ENCODE measurements at regions not wholly inside any gene's neighbourhood (a gene's known extent, or its start where the extent isn't known, plus 50 kb on each side); places are given as distances from the start of the nearest gene placed in this dataset.

DNA sequence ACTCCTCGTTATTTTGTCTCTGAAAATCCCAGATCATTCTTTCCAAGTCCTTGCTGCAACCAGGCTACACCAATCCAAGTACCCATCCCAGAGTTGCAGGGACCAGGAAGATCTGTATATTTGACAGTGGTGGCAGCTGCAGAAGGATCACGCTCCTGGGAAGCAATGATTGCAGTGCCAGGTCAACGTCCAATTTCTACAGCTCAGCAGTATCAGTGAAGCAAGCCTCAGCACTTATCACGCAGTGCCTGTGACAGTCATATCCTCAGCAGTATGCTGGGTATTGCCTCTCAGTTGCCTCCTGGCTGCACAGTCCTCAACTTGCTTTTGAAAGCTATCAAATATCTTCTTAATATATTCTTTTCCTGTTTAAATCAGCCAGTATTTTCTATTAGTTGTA lies 66.7 kb downstream of the BARHL2 start:
- H3K4me1 Mint-ChIP-seq (ENCODE audit: insufficient read depth, unreplicated experiment): no peaks in the 10 kb centered on the region
- no peak overlapping the region for H3K4me3 Mint-ChIP-seq (ENCODE audit: unreplicated experiment)
- intact Hi-C loops (cut with micrococcal nuclease): no loop called here
- H3K36me3 Mint-ChIP-seq (ENCODE audit: insufficient read depth, unreplicated experiment): no peaks in the 10 kb centered on the region
- H3K27me3 Mint-ChIP-seq (ENCODE audit: insufficient read depth, unreplicated experiment): peaks cover 41% of the 10 kb centered on the region
- no peak overlapping the region for H3K27ac Mint-ChIP-seq (ENCODE audit: low read depth, unreplicated experiment)
- TF ChIP-seq, protein P1, sequence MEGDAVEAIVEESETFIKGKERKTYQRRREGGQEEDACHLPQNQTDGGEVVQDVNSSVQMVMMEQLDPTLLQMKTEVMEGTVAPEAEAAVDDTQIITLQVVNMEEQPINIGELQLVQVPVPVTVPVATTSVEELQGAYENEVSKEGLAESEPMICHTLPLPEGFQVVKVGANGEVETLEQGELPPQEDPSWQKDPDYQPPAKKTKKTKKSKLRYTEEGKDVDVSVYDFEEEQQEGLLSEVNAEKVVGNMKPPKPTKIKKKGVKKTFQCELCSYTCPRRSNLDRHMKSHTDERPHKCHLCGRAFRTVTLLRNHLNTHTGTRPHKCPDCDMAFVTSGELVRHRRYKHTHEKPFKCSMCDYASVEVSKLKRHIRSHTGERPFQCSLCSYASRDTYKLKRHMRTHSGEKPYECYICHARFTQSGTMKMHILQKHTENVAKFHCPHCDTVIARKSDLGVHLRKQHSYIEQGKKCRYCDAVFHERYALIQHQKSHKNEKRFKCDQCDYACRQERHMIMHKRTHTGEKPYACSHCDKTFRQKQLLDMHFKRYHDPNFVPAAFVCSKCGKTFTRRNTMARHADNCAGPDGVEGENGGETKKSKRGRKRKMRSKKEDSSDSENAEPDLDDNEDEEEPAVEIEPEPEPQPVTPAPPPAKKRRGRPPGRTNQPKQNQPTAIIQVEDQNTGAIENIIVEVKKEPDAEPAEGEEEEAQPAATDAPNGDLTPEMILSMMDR (IDR thresholded peaks at IDR 0.05; ENCODE audit: unreplicated experiment): no peak
- no peak for DNase-seq (ENCODE audit: unreplicated experiment)
- POLR2A ChIA-PET: no interaction called here
- no TSS peak for BruUV-seq (replicated peaks)
- CTCF ChIA-PET: interaction anchor here (0.5 to 0.8 kb wide), 3 partner anchors 36 to 83 kb away, joined by 3 to 4 read pairs (median 3); no protein-coding TSS in a partner anchor
- no peaks in the 10 kb centered on the region for H3K9me3 Mint-ChIP-seq (ENCODE audit: unreplicated experiment)

GRCh38 chr1:90640325-90640724 lies 76.8 kb downstream of the BARHL2 start:
- TF ChIP-seq, protein P1 (IDR thresholded peaks at IDR 0.05; ENCODE audit: unreplicated experiment): no peak
- intact Hi-C loops (cut with micrococcal nuclease): no loop called here
- no peaks in the 10 kb centered on the region for H3K36me3 Mint-ChIP-seq (ENCODE audit: insufficient read depth, unreplicated experiment)
- ChIA-PET CTCF (interaction anchor here (0.6 kb wide), 1 partner anchor 274 kb away, joined by 3 read pairs; no protein-coding TSS in a partner anchor), POLR2A (interaction anchor here (0.7 to 1.0 kb wide), 2 partner anchors 11 to 14 kb away, joined by 3 read pairs; no protein-coding TSS in a partner anchor)
- no peaks in the 10 kb centered on the region for H3K9me3 Mint-ChIP-seq (ENCODE audit: unreplicated experiment)
- peaks cover 47% of the 10 kb centered on the region for H3K27me3 Mint-ChIP-seq (ENCODE audit: insufficient read depth, unreplicated experiment)
- no peak for DNase-seq (ENCODE audit: unreplicated experiment)
- H3K4me3 Mint-ChIP-seq (ENCODE audit: unreplicated experiment): no peak overlapping the region
- no peak overlapping the region for H3K27ac Mint-ChIP-seq (ENCODE audit: low read depth, unreplicated experiment)
- no peaks in the 10 kb centered on the region for H3K4me1 Mint-ChIP-seq (ENCODE audit: insufficient read depth, unreplicated experiment)
- BruUV-seq (replicated peaks): no TSS peak

DNA sequence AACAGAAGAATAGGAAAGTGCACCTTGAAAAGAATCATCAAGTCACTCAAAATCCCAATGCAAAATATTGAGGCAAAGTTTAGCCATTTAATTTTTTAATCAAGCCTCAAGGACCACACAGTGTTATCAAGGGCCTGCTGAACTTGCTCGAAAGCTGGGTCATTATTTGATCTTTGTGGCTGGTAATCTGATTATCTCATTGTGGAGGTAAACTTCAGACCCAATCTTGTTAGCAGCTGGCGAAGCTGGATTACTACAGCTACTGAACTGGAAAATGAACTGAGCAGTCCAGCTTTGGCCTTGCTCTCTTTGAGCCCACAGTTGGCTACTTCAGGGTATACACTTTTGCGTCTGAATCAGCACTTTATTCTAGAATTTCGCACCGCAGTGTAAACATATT lies 94.4 kb downstream of the BARHL2 start:
- no peaks in the 10 kb centered on the region for H3K9me3 Mint-ChIP-seq (ENCODE audit: unreplicated experiment)
- H3K36me3 Mint-ChIP-seq (ENCODE audit: insufficient read depth, unreplicated experiment): no peaks in the 10 kb centered on the region
- CTCF ChIA-PET: no interaction called here
- no peaks in the 10 kb centered on the region for H3K4me1 Mint-ChIP-seq (ENCODE audit: insufficient read depth, unreplicated experiment)
- DNase-seq (ENCODE audit: unreplicated experiment): no peak
- H3K27me3 Mint-ChIP-seq (ENCODE audit: insufficient read depth, unreplicated experiment): peaks cover 24% of the 10 kb centered on the region
- BruUV-seq (replicated peaks): no TSS peak
- intact Hi-C loops (cut with micrococcal nuclease): no loop called here
- no peak overlapping the region for H3K4me3 Mint-ChIP-seq (ENCODE audit: unreplicated experiment)
- TF ChIP-seq, protein P1 (IDR thresholded peaks at IDR 0.05; ENCODE audit: unreplicated experiment): no peak
- POLR2A ChIA-PET: interaction anchor here (0.6 to 0.7 kb wide), 3 partner anchors 35 to 48 kb away, joined by 3 read pairs; no protein-coding TSS in a partner anchor
- H3K27ac Mint-ChIP-seq (ENCODE audit: low read depth, unreplicated experiment): no peak overlapping the region

GRCh38 chr1:90621986-90622385 lies 95.1 kb downstream of the BARHL2 start:
- intact Hi-C loops (cut with micrococcal nuclease): no loop called here
- Mint-ChIP-seq H3K4me3 (ENCODE audit: unreplicated experiment) (no peak overlapping the region), H3K27me3 (ENCODE audit: insufficient read depth, unreplicated experiment) (peaks cover 24% of the 10 kb centered on the region), H3K36me3 (ENCODE audit: insufficient read depth, unreplicated experiment) (no peaks in the 10 kb centered on the region), H3K4me1 (ENCODE audit: insufficient read depth, unreplicated experiment) (no peaks in the 10 kb centered on the region), H3K27ac (ENCODE audit: low read depth, unreplicated experiment) (no peak overlapping the region), H3K9me3 (ENCODE audit: unreplicated experiment) (no peaks in the 10 kb centered on the region)
- CTCF ChIA-PET: no interaction called here
- BruUV-seq (replicated peaks): no TSS peak
- DNase-seq (ENCODE audit: unreplicated experiment): no peak
- POLR2A ChIA-PET: interaction anchor here (0.6 to 0.7 kb wide), 2 partner anchors 36 to 38 kb away, joined by 3 read pairs; no protein-coding TSS in a partner anchor
- TF ChIP-seq, protein P1 (IDR thresholded peaks at IDR 0.05; ENCODE audit: unreplicated experiment): no peak

Measured in MCF 10A (cell line).